WI38 (cell line): ENCODE measurements at regions not wholly inside any gene's neighbourhood (a gene's known extent, or its start where the extent isn't known, plus 50 kb on each side); places are given as distances from the start of the nearest gene placed in this dataset.

ENCODE experiments used
- H3K4me3 ChIP-seq: 2 replicates; pipeline ENCODE4 v1.5.1; 2011; ENCODE audit warnings: low read depth, mild to moderate bottlenecking, control low read depth, low read length
- TF ChIP-seq, protein P1 (sequence below): IDR thresholded peaks from 2 replicates; pipeline ENCODE4 v1.5.1; 2012; ENCODE audit warnings: low read depth, mild to moderate bottlenecking, control low read depth, low read length

DNA sequence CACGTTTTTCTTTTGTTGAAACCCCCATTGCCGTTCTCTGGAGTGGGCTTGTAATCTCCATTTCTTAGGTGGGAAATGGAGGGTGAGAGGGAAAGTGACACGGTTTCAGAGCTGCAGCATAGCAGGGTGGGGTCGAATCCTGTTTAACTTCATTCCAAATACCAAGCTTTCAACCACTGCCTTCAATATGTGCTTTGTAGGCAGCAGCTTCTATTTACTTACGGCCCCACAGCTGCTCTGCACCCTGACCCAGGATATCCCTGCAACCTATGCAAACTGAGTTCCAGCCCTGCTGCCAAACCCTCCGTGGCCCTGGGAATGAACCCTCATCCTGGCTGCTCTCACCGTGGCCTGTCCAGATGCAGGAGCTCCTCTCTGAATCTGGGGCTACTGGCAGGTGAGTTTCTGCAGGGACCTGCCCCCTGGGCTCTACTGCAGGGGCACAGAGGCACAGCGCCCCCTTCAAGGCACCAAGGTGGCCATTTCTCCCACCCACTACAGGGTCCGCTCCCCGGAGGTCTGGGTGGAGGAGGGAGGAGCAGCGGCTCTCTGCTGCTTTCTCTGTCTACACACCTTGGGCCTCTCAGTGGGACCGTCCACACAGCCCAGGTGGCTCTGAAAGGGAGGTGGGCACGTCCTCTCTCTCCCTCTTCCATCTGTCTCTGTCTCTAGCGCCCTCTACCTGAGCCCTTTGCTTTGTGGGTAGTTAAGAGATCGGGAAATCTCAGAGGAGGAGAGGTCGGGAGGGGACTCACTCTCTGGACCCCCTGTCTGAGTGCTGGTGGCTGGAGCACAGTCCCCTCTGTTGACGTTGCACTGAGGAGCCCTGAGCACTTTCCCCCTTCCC lies 279.1 kb downstream of the BRD1 start:
- TF ChIP-seq, protein P1, sequence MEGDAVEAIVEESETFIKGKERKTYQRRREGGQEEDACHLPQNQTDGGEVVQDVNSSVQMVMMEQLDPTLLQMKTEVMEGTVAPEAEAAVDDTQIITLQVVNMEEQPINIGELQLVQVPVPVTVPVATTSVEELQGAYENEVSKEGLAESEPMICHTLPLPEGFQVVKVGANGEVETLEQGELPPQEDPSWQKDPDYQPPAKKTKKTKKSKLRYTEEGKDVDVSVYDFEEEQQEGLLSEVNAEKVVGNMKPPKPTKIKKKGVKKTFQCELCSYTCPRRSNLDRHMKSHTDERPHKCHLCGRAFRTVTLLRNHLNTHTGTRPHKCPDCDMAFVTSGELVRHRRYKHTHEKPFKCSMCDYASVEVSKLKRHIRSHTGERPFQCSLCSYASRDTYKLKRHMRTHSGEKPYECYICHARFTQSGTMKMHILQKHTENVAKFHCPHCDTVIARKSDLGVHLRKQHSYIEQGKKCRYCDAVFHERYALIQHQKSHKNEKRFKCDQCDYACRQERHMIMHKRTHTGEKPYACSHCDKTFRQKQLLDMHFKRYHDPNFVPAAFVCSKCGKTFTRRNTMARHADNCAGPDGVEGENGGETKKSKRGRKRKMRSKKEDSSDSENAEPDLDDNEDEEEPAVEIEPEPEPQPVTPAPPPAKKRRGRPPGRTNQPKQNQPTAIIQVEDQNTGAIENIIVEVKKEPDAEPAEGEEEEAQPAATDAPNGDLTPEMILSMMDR: no peak
- no peak overlapping the region for H3K4me3 ChIP-seq

DNA sequence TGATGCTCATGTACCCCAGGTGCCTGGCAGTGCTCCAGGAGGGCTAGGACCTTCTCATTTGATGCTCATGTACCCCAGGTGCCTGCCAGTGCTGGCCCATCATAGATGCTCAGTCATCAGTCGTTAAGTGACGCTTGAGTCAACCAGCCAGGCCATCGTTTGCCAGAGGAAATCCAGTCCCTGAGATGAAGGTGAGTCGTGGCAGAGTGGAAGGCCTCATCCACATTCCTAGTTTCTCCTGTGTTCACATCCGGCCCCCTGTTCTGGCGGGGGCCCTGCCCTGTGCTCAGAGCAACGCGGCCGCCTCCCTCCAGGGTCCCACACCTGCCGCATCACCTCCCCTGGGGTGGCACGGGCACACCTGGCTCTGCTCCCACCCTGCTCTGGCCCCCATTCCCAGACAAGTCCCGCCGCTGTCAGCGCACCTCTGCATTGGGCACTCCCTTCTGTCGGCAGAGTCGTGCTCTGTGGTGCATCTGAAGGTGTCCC lies 279.9 kb downstream of the BRD1 start:
- TF ChIP-seq, protein P1: no peak
- H3K4me3 ChIP-seq: no peak overlapping the region

DNA sequence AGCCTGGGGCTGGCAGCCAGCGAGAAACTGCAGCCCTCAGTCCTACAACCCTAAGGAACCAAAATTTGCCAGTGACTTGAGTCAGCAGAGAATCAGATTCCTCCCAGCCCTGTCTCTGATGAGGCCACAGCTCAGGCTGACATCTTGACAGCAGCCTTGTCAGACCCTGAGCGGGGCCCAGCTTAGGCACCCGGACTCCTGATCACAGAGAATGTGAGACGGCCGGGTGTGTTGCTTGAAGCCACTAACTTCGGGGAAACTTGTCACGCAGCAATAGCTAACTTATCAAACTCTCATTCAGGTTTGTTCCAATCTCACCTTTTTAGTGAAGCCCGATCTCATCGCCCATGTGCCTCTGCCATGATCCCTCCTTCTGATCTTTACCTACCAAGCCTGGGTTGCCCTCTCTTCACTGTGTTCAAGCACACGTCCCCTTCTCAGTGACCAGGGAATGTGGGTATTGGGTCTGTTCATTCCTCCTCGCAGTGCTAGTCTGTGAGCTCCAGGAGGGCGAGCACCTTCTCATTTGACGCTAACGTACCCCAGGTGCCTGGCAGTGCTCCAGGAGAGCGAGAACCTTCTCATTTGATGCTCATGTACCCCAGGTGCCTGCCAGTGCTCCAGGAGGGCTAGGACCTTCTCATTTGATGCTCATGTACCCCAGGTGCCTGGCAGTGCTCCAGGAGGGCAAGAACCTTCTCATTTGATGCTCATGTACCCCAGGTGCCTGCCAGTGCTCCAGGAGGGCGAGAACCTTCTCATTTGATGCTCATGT lies 280.7 kb downstream of the BRD1 start:
- no peak overlapping the region for H3K4me3 ChIP-seq
- TF ChIP-seq, protein P1: no peak

DNA sequence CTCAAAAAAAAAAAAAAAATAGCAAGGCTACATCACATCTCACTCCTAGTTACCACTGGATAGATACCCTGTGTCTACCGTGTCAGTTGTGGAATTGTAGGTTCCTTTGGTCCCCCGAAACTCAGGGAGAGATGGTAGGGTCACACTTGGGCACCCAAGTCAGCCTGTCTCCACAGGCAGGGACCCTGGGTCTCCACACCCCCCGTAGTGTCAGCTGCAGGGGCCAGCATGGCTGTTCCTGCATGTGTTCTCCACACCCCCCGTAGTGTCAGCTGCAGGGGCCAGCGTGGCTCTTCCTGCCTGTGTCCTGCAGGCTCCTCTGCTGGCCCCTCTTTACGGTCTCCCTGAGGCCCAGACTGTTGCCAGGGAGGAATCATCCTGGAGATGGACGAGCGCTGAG lies 282.1 kb downstream of the BRD1 start:
- TF ChIP-seq, protein P1: no peak
- H3K4me3 ChIP-seq: no peak overlapping the region

DNA sequence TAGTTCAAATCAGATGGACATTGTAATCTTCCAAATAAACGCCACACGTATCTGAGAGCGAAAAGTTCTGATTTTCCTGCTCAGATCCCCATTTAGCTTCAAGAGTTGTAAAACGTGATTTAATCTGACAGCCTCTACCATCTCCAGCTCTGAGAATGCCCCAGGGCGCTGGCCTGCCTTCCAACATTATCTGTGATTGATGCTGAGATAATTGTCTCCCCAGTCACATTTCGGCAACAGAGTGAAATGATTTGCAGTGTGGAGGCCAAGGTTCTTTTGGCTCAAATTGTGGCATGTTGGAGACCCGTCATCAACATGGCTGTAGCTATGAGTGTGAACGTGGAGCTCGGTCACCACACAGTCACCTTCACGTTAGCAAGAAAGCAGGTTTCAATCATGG lies 283.4 kb downstream of the BRD1 start:
- TF ChIP-seq, protein P1: no peak
- no peak overlapping the region for H3K4me3 ChIP-seq

DNA sequence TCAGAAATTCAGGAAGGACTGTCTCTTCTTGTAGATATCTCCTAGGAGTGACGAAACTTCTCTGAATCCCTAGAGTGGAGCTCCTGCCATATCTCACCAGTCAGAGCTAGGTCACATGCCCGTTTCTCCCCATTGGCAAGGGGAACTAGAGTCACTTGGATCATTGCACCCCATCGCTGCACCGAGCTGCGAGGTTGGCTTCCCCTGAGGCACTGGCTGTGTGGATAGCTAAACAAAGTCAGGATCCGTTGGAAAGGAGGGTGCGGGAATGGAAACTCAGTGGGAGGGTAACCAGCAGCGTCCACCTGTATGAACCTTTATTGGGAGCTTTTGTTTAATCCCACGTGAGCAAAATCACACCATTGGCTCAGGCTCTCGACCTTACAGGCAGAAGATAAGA lies 283.8 kb downstream of the BRD1 start:
- no peak overlapping the region for H3K4me3 ChIP-seq
- TF ChIP-seq, protein P1: no peak
